DND-41 (cell line): ENCODE measurements at regions not wholly inside any gene's neighbourhood (a gene's known extent, or its start where the extent isn't known, plus 50 kb on each side); places are given as distances from the start of the nearest gene placed in this dataset.

Experiments used
- ATAC-seq: fragments of 200-7000 bp; cut with Tn5 transposase; 3 replicates; pipeline ENCODE4 v1.9.1; 2021; ENCODE audit warnings: low read depth; ENCODE audit not compliant: insufficient read depth
- DNase-seq: peaks from one replicate; pipeline ENCODE4 v3.0.0-alpha.2; 2020
- H2AFZ ChIP-seq: 2 replicates; pipeline ENCODE4 v1.6.0; 2012; ENCODE audit warnings: low read depth, low read length
- H3K27ac ChIP-seq: 2 replicates; pipeline ENCODE4 v1.5.1; 2012; ENCODE audit warnings: low read length, inconsistent platforms
- H3K27me3 ChIP-seq: fragments of 200-600 bp; sonication (generic); 2 replicates; pipeline ENCODE4 v1.6.0; 2012; ENCODE audit warnings: low read length, mild to moderate bottlenecking, inconsistent platforms; ENCODE audit not compliant: insufficient read depth, poor library complexity
- H3K36me3 ChIP-seq: 2 replicates; pipeline ENCODE4 v1.5.1; 2012; ENCODE audit warnings: low read length, inconsistent platforms; ENCODE audit not compliant: insufficient read depth
- H3K4me1 ChIP-seq: 2 replicates; pipeline ENCODE4 v1.5.1; 2012; ENCODE audit warnings: mild to moderate bottlenecking, low read length; ENCODE audit not compliant: insufficient read depth
- H3K4me2 ChIP-seq: 2 replicates; pipeline ENCODE4 v1.6.0; 2012; ENCODE audit warnings: mild to moderate bottlenecking, moderate library complexity, low read length, inconsistent platforms; ENCODE audit not compliant: insufficient read depth
- H3K4me3 ChIP-seq, 2 experiments: fragments of 200-600 bp in 1 of 2; shearing (Covaris generic) in 1 of 2; 2 replicates each; pipeline ENCODE4 v1.5.1; 2012 to 2016; ENCODE audit warnings: inconsistent platforms in 2 of 2, low read length in 2 of 2, mild to moderate bottlenecking in 2 of 2, low read depth in 1 of 2, moderate library complexity in 1 of 2
- H3K79me2 ChIP-seq: 2 replicates; pipeline ENCODE4 v1.6.0; 2012; ENCODE audit warnings: low read length, inconsistent platforms; ENCODE audit not compliant: insufficient read depth
- H3K9ac ChIP-seq: 2 replicates; pipeline ENCODE4 v1.6.0; 2012; ENCODE audit warnings: low read depth, mild to moderate bottlenecking, inconsistent platforms, low read length, moderate library complexity
- H3K9me3 ChIP-seq: 2 replicates; pipeline ENCODE4 v1.5.1; 2012; ENCODE audit warnings: low read length, moderate library complexity, mild to moderate bottlenecking, inconsistent platforms; ENCODE audit not compliant: insufficient read depth, severe bottlenecking
- H4K20me1 ChIP-seq: 2 replicates; pipeline ENCODE4 v1.6.0; 2012; ENCODE audit warnings: low read length; ENCODE audit not compliant: insufficient read depth
- CTCF ChIP-seq: IDR thresholded peaks from 2 replicates; pipeline ENCODE4 v1.5.1; 2012; ENCODE audit warnings: borderline replicate concordance, low read length, moderate library complexity, mild to moderate bottlenecking; ENCODE audit not compliant: poor library complexity, severe bottlenecking; ENCODE audit errors: extremely low read depth
- EZH2 ChIP-seq: IDR thresholded peaks from 3 replicates; pipeline ENCODE4 v1.6.1; 2012; ENCODE audit warnings: borderline replicate concordance, low read depth, mild to moderate bottlenecking, moderate library complexity, low read length, inconsistent platforms; ENCODE audit not compliant: severe bottlenecking

DNA sequence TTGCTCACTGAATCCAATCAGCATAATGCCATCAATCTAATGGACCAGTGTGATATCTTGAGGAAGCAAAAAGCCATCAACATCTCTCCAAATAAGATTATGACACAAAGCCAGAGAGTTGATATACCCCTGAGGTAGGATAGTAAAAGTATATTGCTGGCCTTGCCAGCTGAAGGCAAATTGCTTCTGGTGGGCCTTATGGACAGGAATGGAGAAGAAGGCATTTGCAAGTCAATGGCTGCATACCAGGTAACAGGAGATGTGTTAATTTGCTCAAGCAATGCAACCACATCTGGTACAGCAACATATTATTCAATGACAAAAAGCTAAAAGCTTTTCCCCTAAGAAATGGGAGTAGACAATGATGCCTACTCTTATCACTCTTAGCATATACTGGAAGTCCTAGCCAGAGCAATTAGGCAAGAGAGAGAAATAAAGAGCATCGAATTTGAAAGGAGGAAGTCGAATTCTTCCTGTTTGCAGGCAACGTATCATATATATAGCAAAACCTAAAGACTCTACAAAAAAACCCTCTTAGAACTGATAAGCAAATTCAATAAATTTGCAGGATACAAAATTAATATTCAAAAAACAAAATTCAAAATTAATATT lies 216.1 kb upstream of the RASA1 start:
- no peaks in the 10 kb centered on the region for H3K79me2 ChIP-seq
- TF ChIP-seq EZH2 (no peak), CTCF (no peak)
- ATAC-seq (no peak), DNase-seq (no peak)
- no peak overlapping the region for H3K9ac ChIP-seq
- H3K4me1 ChIP-seq, result no peaks in the 10 kb centered on the region
- H3K4me2 ChIP-seq, result no peak overlapping the region
- H3K4me3 ChIP-seq, result no peak overlapping the region
- H3K9me3 ChIP-seq, result no peaks in the 10 kb centered on the region
- H3K36me3 ChIP-seq, result no peaks in the 10 kb centered on the region
- no peak overlapping the region for H3K27ac ChIP-seq
- no peak overlapping the region for H2AFZ ChIP-seq
- no peaks in the 10 kb centered on the region for H3K27me3 ChIP-seq
- no peaks in the 10 kb centered on the region for H4K20me1 ChIP-seq

GRCh38 chr5:87053146-87053545 lies 214.5 kb upstream of the RASA1 start:
- H2AFZ ChIP-seq, result no peak overlapping the region
- H3K27me3 ChIP-seq, result no peaks in the 10 kb centered on the region
- H3K9ac ChIP-seq, result no peak overlapping the region
- ATAC-seq (no peak), DNase-seq (no peak)
- H3K27ac ChIP-seq, result no peak overlapping the region
- no peak for TF ChIP-seq CTCF
- no peak for TF ChIP-seq EZH2
- H4K20me1 ChIP-seq, result no peaks in the 10 kb centered on the region
- H3K4me2 ChIP-seq, result no peak overlapping the region
- no peaks in the 10 kb centered on the region for H3K9me3 ChIP-seq
- H3K36me3 ChIP-seq, result no peaks in the 10 kb centered on the region
- H3K79me2 ChIP-seq, result no peaks in the 10 kb centered on the region
- H3K4me1 ChIP-seq, result no peaks in the 10 kb centered on the region
- H3K4me3 ChIP-seq, result no peak overlapping the region

- Histone ChIP-seq H3K27ac (no peak overlapping the region), H3K4me3 (no peak overlapping the region), H3K79me2 (no peaks in the 10 kb centered on the region), H2AFZ (no peak overlapping the region), H3K27me3 (no peaks in the 10 kb centered on the region), H4K20me1 (no peaks in the 10 kb centered on the region), H3K9me3 (no peaks in the 10 kb centered on the region), H3K9ac (no peak overlapping the region), H3K4me2 (no peak overlapping the region), H3K4me1 (no peaks in the 10 kb centered on the region), H3K36me3 (no peaks in the 10 kb centered on the region)
- DNase-seq, result no peak
- ATAC-seq, result no peak
- no peak for TF ChIP-seq EZH2
These were observed 212.9 kb upstream of the RASA1 start for GRCh38 chr5:87054821-87055220.

DNA sequence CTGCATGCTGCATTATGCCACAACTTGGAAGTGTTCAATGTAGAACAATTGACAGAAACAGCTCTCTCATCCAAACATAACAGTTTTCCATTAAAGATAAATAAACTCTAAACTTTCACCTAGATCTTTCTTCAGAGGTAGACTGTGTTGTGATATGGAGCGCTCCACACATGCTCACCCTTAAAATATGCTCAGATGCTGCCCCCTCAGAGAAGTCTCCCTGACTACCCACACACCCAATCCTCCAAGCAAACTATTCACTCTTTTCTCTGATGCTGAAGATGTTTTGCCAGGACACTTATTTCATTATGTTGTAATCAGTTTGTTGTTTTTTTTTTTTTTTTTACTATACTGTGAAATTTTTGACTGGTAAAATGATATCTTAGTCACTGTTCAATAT lies 206.6 kb upstream of the RASA1 start:
- Histone ChIP-seq H3K4me3 (no peak overlapping the region), H3K79me2 (no peaks in the 10 kb centered on the region), H3K27me3 (no peaks in the 10 kb centered on the region), H3K4me2 (no peak overlapping the region), H2AFZ (no peak overlapping the region), H3K9ac (no peak overlapping the region), H3K4me1 (no peaks in the 10 kb centered on the region), H3K27ac (no peak overlapping the region), H3K36me3 (no peaks in the 10 kb centered on the region), H3K9me3 (no peaks in the 10 kb centered on the region), H4K20me1 (no peaks in the 10 kb centered on the region)
- DNase-seq, result no peak
- ATAC-seq, result no peak
- TF ChIP-seq EZH2 (no peak), CTCF (no peak)
